C1 segment of cervical spinal cord (tissue), 14 donors: ENCODE measurements at regions not wholly inside any gene's neighbourhood (a gene's known extent, or its start where the extent isn't known, plus 50 kb on each side); places are given as distances from the start of the nearest gene placed in this dataset.

Experiments
- DNase-seq, 14 donors: peaks; one replicate each; lab custom pipeline; 2025; lab: John Stamatoyannopoulos, UW

GRCh38 chr3:57009802-57010201 is 50.7 kb upstream of the SPATA12 start:
- DNase-seq = no peak

GRCh38 chr3:57009367-57009766 is 51.1 kb upstream of the SPATA12 start:
- no peak for DNase-seq

GRCh38 chr3:57007521-57008460 is 52.7 kb upstream of the SPATA12 start:
- peak in 9 of 14 donors; percentile 14 to 87 (median 39) for DNase-seq

- peak in 1 of 14 donors; percentile 20 for DNase-seq
Measured at GRCh38 chr3:57006949-57007419, 53.5 kb upstream of the SPATA12 start.

- no peak for DNase-seq
Measured at GRCh38 chr3:57006179-57006657, 54.2 kb upstream of the SPATA12 start.

GRCh38 chr3:57004229-57004628 is 56.2 kb upstream of the SPATA12 start:
- DNase-seq = no peak

GRCh38 chr3:57003676-57004075 is 56.8 kb upstream of the SPATA12 start:
- no peak for DNase-seq

GRCh38 chr3:57001356-57001755 is 59.1 kb upstream of the SPATA12 start:
- DNase-seq = no peak

GRCh38 chr3:57000012-57000411 is 60.5 kb upstream of the SPATA12 start:
- no peak for DNase-seq

- DNase-seq = no peak
Measured at GRCh38 chr3:56999547-56999946, 60.9 kb upstream of the SPATA12 start.

- no peak for DNase-seq
Measured at GRCh38 chr3:56998076-56998529, 62.4 kb upstream of the SPATA12 start.

- DNase-seq = peak in 1 of 14 donors; percentile 22
Measured at GRCh38 chr3:56997675-56998074, 62.8 kb upstream of the SPATA12 start.

- no peak for DNase-seq
Measured at GRCh38 chr3:56997041-56997440, 63.4 kb upstream of the SPATA12 start.

GRCh38 chr3:56994391-56994790 is 66.1 kb upstream of the SPATA12 start:
- DNase-seq = no peak

GRCh38 chr3:56990641-56991015 is 69.8 kb upstream of the SPATA12 start:
- no peak for DNase-seq

- DNase-seq = no peak
Measured at GRCh38 chr3:56989977-56990640, 70.4 kb upstream of the SPATA12 start.

- DNase-seq = peak in 1 of 14 donors; percentile 28
Measured at GRCh38 chr3:56989169-56989976, 71.1 kb upstream of the SPATA12 start.

- peak in 12 of 14 donors; percentile 15 to 76 (median 60) for DNase-seq
Measured at GRCh38 chr3:56988458-56989168, 71.9 kb upstream of the SPATA12 start.

GRCh38 chr3:56987238-56987895 is 73.1 kb upstream of the SPATA12 start:
- DNase-seq = no peak

- DNase-seq = no peak
Measured at GRCh38 chr3:56986347-56986746, 74.1 kb upstream of the SPATA12 start.
